Progenitor cell of endocrine pancreas (in vitro differentiated cells): ENCODE measurements at regions not wholly inside any gene's neighbourhood (a gene's known extent, or its start where the extent isn't known, plus 50 kb on each side); places are given as distances from the start of the nearest gene placed in this dataset.

Source experiments
- DNase-seq: peaks from one replicate; pipeline ENCODE4 v3.0.0; 2021; ENCODE audit warnings: low spot score; ENCODE audit not compliant: unreplicated experiment
- H3K27ac Mint-ChIP-seq: 2 replicates; pipeline ENCODE4 v1.8.0; 2021; ENCODE audit warnings: mild to moderate bottlenecking, moderate library complexity, mixed read lengths
- H3K27me3 Mint-ChIP-seq: 2 replicates; pipeline ENCODE4 v1.8.0; 2021; ENCODE audit warnings: mixed read lengths
- H3K36me3 Mint-ChIP-seq: 2 replicates; pipeline ENCODE4 v1.8.0; 2022; ENCODE audit warnings: mixed read lengths; ENCODE audit not compliant: insufficient read depth
- H3K4me1 Mint-ChIP-seq: 2 replicates; pipeline ENCODE4 v1.8.0; 2021; ENCODE audit warnings: low read depth, mixed read lengths
- H3K4me3 Mint-ChIP-seq: 2 replicates; pipeline ENCODE4 v1.8.0; 2021; ENCODE audit warnings: low read depth, mild to moderate bottlenecking, moderate library complexity, mixed read lengths
- H3K9me3 Mint-ChIP-seq: 2 replicates; pipeline ENCODE4 v1.8.0; 2021; ENCODE audit warnings: low read depth, mixed read lengths
- TF ChIP-seq, protein P1 (sequence below): fragments of 200-600 bp; sonication (generic); IDR thresholded peaks from one replicate; pipeline ENCODE4 v1.5.0; 2021; ENCODE audit warnings: antibody characterized with exemption, mild to moderate bottlenecking; ENCODE audit not compliant: unreplicated experiment

- Mint-ChIP-seq H3K27ac (no peak overlapping the region), H3K27me3 (no peaks in the 10 kb centered on the region), H3K4me3 (no peak overlapping the region), H3K9me3 (no peaks in the 10 kb centered on the region), H3K4me1 (peaks cover 14% of the 10 kb centered on the region), H3K36me3 (no peaks in the 10 kb centered on the region)
- TF ChIP-seq, protein P1, sequence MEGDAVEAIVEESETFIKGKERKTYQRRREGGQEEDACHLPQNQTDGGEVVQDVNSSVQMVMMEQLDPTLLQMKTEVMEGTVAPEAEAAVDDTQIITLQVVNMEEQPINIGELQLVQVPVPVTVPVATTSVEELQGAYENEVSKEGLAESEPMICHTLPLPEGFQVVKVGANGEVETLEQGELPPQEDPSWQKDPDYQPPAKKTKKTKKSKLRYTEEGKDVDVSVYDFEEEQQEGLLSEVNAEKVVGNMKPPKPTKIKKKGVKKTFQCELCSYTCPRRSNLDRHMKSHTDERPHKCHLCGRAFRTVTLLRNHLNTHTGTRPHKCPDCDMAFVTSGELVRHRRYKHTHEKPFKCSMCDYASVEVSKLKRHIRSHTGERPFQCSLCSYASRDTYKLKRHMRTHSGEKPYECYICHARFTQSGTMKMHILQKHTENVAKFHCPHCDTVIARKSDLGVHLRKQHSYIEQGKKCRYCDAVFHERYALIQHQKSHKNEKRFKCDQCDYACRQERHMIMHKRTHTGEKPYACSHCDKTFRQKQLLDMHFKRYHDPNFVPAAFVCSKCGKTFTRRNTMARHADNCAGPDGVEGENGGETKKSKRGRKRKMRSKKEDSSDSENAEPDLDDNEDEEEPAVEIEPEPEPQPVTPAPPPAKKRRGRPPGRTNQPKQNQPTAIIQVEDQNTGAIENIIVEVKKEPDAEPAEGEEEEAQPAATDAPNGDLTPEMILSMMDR = no peak
- DNase-seq = no peak
These were observed 58.7 kb upstream of the SH3RF3 start for GRCh38 chr2:109070290-109070689.

DNA sequence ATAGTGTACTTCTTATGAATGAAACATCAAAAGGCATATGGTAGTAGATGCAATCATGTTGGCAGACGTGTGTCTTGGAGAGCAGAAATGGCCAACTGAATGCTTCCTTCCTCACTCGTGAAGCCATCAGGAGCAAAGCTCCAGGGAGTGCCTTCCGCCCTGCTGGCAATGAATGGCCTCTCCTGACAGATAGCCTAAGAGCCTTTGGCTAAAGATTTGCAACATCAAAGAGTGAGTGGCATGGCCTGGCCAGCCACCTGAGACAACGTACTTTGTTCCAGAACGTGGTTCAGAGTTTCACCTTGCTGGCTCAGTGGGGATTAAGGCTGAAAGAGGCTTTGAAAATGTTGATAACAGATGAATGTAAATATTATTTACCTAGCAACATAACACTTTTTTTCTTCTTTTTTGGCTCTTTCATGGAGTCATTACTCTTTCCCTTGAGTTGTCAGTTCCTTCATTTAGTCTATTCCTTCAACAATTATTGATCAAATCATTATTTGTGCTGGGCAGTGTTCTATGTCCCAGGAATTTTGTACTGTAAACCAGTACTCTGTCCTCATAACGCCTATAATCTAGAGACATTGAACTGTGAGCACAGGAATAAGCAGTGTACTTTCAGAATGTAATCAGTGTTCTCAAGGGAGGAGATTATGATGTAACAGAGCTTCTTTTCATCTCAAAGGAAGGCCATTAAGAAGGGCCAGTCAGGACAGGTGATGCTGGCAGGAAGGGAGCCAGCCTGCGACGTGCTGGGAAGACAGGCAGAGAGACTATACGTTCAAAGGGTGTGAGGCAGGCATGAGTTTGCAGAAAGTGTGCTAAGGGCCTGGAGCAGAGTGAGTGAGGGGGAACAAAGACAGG, 59.4 kb upstream of the SH3RF3 start:
- Mint-ChIP-seq H3K9me3 (no peaks in the 10 kb centered on the region), H3K36me3 (no peaks in the 10 kb centered on the region)
- no peak for DNase-seq

DNA sequence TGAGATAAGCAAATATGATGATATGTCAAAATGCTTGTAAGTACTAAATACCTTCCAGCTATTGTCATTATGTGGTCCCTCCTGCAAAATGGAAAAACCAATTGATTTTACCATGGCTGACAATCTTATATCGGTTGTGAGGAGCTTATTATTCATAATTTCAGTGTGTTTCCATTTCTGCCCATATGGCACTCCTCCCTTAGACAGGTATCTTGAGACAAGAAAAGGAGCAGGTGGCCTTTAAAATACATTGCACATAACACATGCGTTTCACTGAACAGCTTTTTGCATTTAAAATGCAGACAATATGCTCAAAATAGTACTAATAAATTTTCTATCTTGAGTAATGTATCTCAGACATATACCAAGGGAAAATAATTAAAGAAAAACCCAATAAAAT, 60.2 kb upstream of the SH3RF3 start:
- no peaks in the 10 kb centered on the region for H3K9me3 Mint-ChIP-seq
- TF ChIP-seq, protein P1 = no peak
- H3K4me3 Mint-ChIP-seq = no peak overlapping the region
- no peaks in the 10 kb centered on the region for H3K27me3 Mint-ChIP-seq
- no peak for DNase-seq
- peaks cover 20% of the 10 kb centered on the region for H3K4me1 Mint-ChIP-seq
- no peaks in the 10 kb centered on the region for H3K36me3 Mint-ChIP-seq
- no peak overlapping the region for H3K27ac Mint-ChIP-seq

More for the DNA sequence above, 59.4 kb upstream of the SH3RF3 start:
- no peak overlapping the region for H3K4me3 Mint-ChIP-seq
- H3K4me1 Mint-ChIP-seq = peaks cover 20% of the 10 kb centered on the region
- no peaks in the 10 kb centered on the region for H3K27me3 Mint-ChIP-seq
- no peak overlapping the region for H3K27ac Mint-ChIP-seq
- TF ChIP-seq, protein P1 = no peak

- Mint-ChIP-seq H3K36me3 (no peaks in the 10 kb centered on the region), H3K9me3 (no peaks in the 10 kb centered on the region), H3K4me1 (peaks cover 20% of the 10 kb centered on the region), H3K27ac (no peak overlapping the region), H3K4me3 (no peak overlapping the region), H3K27me3 (no peaks in the 10 kb centered on the region)
- TF ChIP-seq, protein P1 = no peak
- no peak for DNase-seq
These were observed 61.3 kb upstream of the SH3RF3 start for GRCh38 chr2:109067631-109068125.

DNA sequence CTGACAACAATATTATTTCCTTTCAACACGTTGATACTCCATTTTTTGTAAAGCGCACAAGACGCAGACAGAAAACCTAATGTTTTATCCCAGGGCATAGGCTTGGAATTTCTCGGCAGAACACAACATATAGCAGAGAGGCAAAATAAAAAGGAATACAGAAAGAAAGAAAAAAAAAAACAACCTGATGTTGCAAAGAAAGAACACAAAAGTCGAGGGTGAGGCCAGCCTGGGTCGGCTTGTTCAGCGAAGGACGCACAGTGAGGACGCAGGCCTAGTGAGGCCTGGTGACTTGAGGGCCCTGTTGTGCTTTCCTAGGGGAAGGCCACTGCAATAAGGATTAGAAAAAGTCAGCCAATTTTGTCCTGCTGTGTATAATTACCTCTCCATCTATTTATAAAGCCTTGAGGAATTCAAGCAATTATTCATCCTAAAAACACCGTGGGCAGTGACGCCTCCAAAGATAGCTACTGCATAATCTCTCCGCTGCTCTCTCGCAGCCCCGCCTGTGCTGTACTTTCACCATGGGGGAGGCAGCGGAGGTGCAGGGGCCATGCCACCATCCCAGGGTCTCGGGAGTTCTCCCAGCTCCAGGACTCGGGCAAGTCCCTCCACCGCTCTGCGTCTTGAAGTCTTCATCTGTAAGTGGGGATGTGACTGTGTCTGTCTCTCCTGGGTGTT, 61.9 kb upstream of the SH3RF3 start:
- Mint-ChIP-seq H3K27me3 (no peaks in the 10 kb centered on the region), H3K4me3 (no peak overlapping the region), H3K36me3 (no peaks in the 10 kb centered on the region), H3K27ac (no peak overlapping the region), H3K4me1 (peaks cover 21% of the 10 kb centered on the region), H3K9me3 (no peaks in the 10 kb centered on the region)
- TF ChIP-seq, protein P1 = no peak
- DNase-seq = no peak
